Gastroesophageal sphincter (tissue), 4 donors: ENCODE measurements at regions not wholly inside any gene's neighbourhood (a gene's known extent, or its start where the extent isn't known, plus 50 kb on each side); places are given as distances from the start of the nearest gene placed in this dataset.

ENCODE experiments used
- ATAC-seq: fragments of 150-250 bp; one replicate; pipeline ENCODE4 v1.9.1; 2016; ENCODE audit warnings: mild to moderate bottlenecking, moderate library complexity
- H3K27ac ChIP-seq, 4 donors: fragments of 200-600 bp; sonication (generic) in 3 of 4; 1 replicate in 3 of 4; 2 replicates in 1 of 4; pipeline ENCODE4 v1.5.1; 2016 to 2019
- H3K27me3 ChIP-seq: fragments of 200-600 bp; sonication (generic); one replicate; pipeline ENCODE4 v1.5.1; 2019
- H3K36me3 ChIP-seq, 2 donors: fragments of 200-600 bp; sonication (generic); one replicate each; pipeline ENCODE4 v1.5.1; 2019; ENCODE audit warnings: control low read depth in 1 of 2
- H3K4me1 ChIP-seq, 3 donors: fragments of 200-600 bp; sonication (generic); 1 replicate in 2 of 3; 2 replicates in 1 of 3; pipeline ENCODE4 v1.5.1; 2016 to 2019; ENCODE audit warnings: control low read depth in 2 of 3
- H3K4me3 ChIP-seq, 2 donors: fragments of 200-600 bp; sonication (generic); one replicate each; pipeline ENCODE4 v1.5.1; 2019; ENCODE audit warnings: mild to moderate bottlenecking in 1 of 2, moderate library complexity in 1 of 2
- H3K9me3 ChIP-seq, 3 donors: fragments of 200-600 bp; sonication (generic); one replicate each; pipeline ENCODE4 v1.5.1; 2017 to 2019; ENCODE audit warnings: control low read depth in 2 of 3
- CTCF ChIP-seq, 4 experiments: fragments of 200-600 bp in 2 of 4; fragments of 450-650 bp in 2 of 4; sonication (generic) in 1 of 4; IDR thresholded peaks; one replicate each; pipeline ENCODE4 v1.5.1; 2017 to 2019; ENCODE audit warnings: antibody characterized with exemption in 4 of 4, mild to moderate bottlenecking in 2 of 4, moderate library complexity in 2 of 4
- EP300 ChIP-seq: sonication (generic); formaldehyde crosslinking; IDR thresholded peaks from one replicate; pipeline ENCODE4 v1.6.1; 2017; ENCODE audit warnings: antibody characterized with exemption, mild to moderate bottlenecking
- POLR2A ChIP-seq, 2 donors: fragments of 450-650 bp; IDR thresholded peaks; one replicate each; pipeline ENCODE4 v1.6.1; 2017; ENCODE audit warnings: antibody characterized with exemption in 2 of 2, mild to moderate bottlenecking in 2 of 2, moderate library complexity in 1 of 2
- POLR2AphosphoS5 ChIP-seq: sonication (generic); formaldehyde crosslinking; IDR thresholded peaks from one replicate; pipeline ENCODE4 v1.6.1; 2017; ENCODE audit warnings: antibody characterized with exemption
- WGBS, 2 donors: methylation state at CpG; one replicate each; pipeline ENCODE4 v1.1.5; 2018; ENCODE audit warnings: low coverage in 1 of 2; 5-methylcytosine and 5-hydroxymethylcytosine counted together

- Histone ChIP-seq H3K9me3 (no peaks in the 10 kb centered on the region), H3K36me3 (no peaks in the 10 kb centered on the region), H3K27ac (peak overlapping the region; percentile 1 to 65 (median 62)), H3K27me3 (no peaks in the 10 kb centered on the region), H3K4me1 (peaks cover 5 to 22% (median 8%) of the 10 kb centered on the region in 3 donors), H3K4me3 (peak overlapping the region; percentile 44 to 56)
- WGBS, 2 donors, result 1 to 3% methylated on average over 14 to 20 of the region's 34 CpGs
- ATAC-seq, result peak; percentile 86
- TF ChIP-seq POLR2AphosphoS5 (no peak), POLR2A (IDR thresholded peaks at IDR 0.05) (no peak), EP300 (no peak), CTCF (IDR thresholded peaks at IDR 0.05) (no peak)
Observed at GRCh38 chr2:226030788-226031646, 631.5 kb downstream of the NYAP2 start.

- Histone ChIP-seq H3K9me3 (no peaks in the 10 kb centered on the region), H3K4me1 (peaks cover 5 to 22% (median 8%) of the 10 kb centered on the region in 3 donors), H3K36me3 (no peaks in the 10 kb centered on the region), H3K27ac (peak overlapping the region in 2 of 4 donors; percentile 64 to 65), H3K27me3 (no peaks in the 10 kb centered on the region), H3K4me3 (peak overlapping the region; percentile 44 to 56)
- 35 to 40% methylated on average over 7 of the region's 8 CpGs for WGBS, 2 donors
- TF ChIP-seq EP300 (no peak), POLR2AphosphoS5 (no peak), POLR2A (IDR thresholded peaks at IDR 0.05) (no peak), CTCF (IDR thresholded peaks at IDR 0.05) (no peak)
- no peak for ATAC-seq
Observed at GRCh38 chr2:226030369-226030768, 630.9 kb downstream of the NYAP2 start.

- Histone ChIP-seq H3K4me1 (no peaks in the 10 kb centered on the region), H3K27ac (no peak overlapping the region), H3K27me3 (no peaks in the 10 kb centered on the region), H3K36me3 (no peaks in the 10 kb centered on the region), H3K4me3 (no peak overlapping the region), H3K9me3 (no peaks in the 10 kb centered on the region)
- no peak for ATAC-seq
- TF ChIP-seq POLR2AphosphoS5 (no peak), EP300 (no peak), CTCF (IDR thresholded peaks at IDR 0.05) (no peak), POLR2A (IDR thresholded peaks at IDR 0.05) (no peak)
Observed at GRCh38 chr2:226023946-226024345, 624.4 kb downstream of the NYAP2 start.

- Histone ChIP-seq H3K4me1 (no peaks in the 10 kb centered on the region), H3K9me3 (peaks cover 0 to 4% (median 0%) of the 10 kb centered on the region in 3 donors), H3K36me3 (no peaks in the 10 kb centered on the region), H3K27ac (no peak overlapping the region), H3K4me3 (no peak overlapping the region), H3K27me3 (no peaks in the 10 kb centered on the region)
- ATAC-seq, result no peak
- TF ChIP-seq CTCF (IDR thresholded peaks at IDR 0.05) (no peak), EP300 (no peak), POLR2AphosphoS5 (no peak)
- 33 to 64% methylated on average over 2 to 4 of the region's 5 CpGs for WGBS, 2 donors
Observed at GRCh38 chr2:226023383-226023782, 623.9 kb downstream of the NYAP2 start.

GRCh38 chr2:226020956-226021355 lies 621.4 kb downstream of the NYAP2 start:
- peaks cover 0 to 9% (median 0%) of the 10 kb centered on the region in 3 donors for H3K9me3 ChIP-seq
- 89 to 100% methylated on average over 1 of the region's 1 CpG for WGBS, 2 donors

More at GRCh38 chr2:226020956-226021355, 621.4 kb downstream of the NYAP2 start:
- no peaks in the 10 kb centered on the region for H3K27me3 ChIP-seq
- ATAC-seq, result no peak
- H3K4me1 ChIP-seq, result no peaks in the 10 kb centered on the region
- H3K36me3 ChIP-seq, result no peaks in the 10 kb centered on the region
- no peak overlapping the region for H3K27ac ChIP-seq
- no peak overlapping the region for H3K4me3 ChIP-seq
- no peak for TF ChIP-seq EP300
- TF ChIP-seq CTCF (IDR thresholded peaks at IDR 0.05), result no peak
- TF ChIP-seq POLR2A (IDR thresholded peaks at IDR 0.05), result no peak
- no peak for TF ChIP-seq POLR2AphosphoS5
